GM12872 (cell line): ENCODE measurements at regions not wholly inside any gene's neighbourhood (a gene's known extent, or its start where the extent isn't known, plus 50 kb on each side); places are given as distances from the start of the nearest gene placed in this dataset.

Experiments
- TF ChIP-seq, protein P1 (sequence below): IDR thresholded peaks from 3 replicates; pipeline ENCODE4 v1.5.1; 2011; ENCODE audit warnings: low read depth, mild to moderate bottlenecking, low read length, moderate library complexity; ENCODE audit not compliant: insufficient read depth

DNA sequence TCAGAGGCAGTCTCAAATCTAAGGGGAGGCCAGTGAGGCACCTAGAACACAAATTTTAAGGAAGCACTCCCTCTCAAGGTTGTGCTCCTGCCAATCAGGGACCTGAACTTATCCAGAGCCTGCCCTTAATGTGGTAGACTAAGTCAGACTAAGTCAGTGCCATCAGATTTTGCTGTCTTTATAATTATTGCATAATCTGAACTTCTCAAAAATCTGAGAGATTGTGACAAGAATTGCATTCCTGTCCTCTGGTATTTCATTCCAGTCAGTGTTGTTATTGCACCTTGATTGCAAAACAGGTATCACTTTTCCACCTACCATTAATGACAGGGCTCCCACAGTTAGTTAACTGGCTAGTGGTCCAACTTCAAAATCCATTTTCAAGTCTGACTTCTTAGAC lies 197.1 kb upstream of the HCN1 start:
- TF ChIP-seq, protein P1, sequence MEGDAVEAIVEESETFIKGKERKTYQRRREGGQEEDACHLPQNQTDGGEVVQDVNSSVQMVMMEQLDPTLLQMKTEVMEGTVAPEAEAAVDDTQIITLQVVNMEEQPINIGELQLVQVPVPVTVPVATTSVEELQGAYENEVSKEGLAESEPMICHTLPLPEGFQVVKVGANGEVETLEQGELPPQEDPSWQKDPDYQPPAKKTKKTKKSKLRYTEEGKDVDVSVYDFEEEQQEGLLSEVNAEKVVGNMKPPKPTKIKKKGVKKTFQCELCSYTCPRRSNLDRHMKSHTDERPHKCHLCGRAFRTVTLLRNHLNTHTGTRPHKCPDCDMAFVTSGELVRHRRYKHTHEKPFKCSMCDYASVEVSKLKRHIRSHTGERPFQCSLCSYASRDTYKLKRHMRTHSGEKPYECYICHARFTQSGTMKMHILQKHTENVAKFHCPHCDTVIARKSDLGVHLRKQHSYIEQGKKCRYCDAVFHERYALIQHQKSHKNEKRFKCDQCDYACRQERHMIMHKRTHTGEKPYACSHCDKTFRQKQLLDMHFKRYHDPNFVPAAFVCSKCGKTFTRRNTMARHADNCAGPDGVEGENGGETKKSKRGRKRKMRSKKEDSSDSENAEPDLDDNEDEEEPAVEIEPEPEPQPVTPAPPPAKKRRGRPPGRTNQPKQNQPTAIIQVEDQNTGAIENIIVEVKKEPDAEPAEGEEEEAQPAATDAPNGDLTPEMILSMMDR: no peak

DNA sequence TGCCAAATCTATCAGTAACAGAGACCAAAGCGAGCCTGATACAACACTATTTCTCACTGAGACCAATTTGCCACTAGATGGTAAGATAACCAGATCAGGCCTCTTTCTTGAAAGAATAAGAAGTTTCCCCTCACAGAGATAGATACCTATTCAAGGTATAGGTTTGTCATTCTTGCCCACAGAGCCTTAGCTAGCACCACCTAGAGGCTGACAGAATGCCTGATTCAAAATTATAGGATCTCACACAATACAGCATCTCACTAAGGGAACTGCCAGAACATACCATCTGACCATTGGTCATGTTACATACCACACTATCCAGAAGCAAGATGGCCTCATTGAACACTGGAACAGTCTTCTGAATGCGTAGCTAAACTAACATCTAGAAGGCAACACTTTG lies 166.6 kb upstream of the HCN1 start:
- TF ChIP-seq, protein P1: 0 out of 3 replicates have a peak, but pooled peaks have one; percentile 8

DNA sequence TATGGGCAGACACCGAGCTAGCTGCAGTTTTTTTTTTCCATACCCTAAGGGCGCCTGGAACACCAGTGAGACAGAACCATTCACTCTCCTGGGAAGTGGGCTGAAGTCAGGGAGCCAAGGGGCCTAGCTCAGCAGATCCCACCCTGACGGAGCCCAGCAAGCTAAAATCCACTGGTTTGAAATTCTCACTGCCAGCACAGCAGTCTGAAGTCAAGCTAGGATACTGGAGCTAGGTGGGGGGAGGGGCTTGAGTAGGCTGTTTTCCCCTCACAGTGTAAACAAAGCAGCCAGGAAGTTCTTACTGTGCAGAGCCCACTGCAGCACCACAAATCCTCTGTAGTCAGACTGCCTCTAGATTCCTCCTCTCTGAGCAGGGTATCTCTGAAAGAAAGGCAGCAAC lies 151.7 kb upstream of the HCN1 start:
- TF ChIP-seq, protein P1: no peak

DNA sequence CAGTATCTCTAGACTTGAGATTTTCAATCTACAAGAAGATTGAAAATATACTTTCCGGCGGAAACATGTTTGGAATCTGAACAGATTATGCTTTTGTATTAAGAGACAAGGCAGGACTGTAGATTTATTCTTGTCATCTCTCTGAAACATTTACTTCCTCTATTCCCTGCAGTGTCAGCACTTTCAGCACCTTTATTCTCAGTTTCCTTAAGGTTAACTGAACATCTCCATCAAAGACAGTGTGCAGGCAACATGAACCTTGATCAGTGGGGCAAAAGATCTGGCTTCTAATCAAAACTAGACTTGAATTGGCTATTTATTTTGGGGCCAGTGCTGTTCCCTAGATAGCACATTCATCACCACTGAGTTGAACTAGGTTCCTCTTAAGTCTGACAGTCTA lies 129.9 kb upstream of the HCN1 start:
- TF ChIP-seq, protein P1: no peak

DNA sequence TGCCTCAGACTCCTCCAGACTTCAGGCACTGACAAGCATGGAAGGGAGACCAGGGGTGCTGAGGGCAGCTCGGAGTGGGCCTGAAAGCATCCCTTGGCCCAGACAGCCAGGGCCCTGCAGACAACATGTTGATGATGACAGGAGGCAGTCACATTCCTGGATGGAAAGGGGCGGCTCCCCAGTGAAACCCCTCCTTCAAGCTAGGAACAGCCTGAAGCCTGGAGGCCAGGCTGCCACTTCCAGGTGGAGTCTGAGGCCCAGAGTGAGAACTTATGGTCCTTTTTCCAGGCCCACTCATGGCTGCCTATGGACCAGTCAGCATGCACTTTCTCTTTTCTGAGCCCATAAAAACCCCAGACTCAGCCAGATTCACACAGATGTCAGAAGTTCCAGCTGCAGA lies 104.2 kb upstream of the HCN1 start:
- TF ChIP-seq, protein P1: no peak

DNA sequence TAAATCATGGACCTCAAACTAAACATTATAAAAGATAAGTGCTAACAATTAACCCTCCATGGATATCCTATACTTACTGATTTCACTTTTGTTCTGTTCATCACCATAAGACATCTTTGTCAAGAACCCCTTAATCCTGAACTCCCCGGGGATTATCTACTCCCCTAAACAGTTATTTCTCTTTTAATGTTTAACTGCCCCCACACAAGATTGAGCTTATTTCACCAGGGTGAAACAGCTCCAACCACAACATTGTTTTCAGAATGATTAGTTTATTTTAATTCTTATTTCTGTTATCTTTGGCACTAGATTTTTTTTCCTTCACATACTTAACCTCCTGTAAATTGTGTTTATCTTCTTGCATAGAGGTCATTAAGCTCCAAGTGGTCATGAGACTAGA lies 103.2 kb upstream of the HCN1 start:
- TF ChIP-seq, protein P1: no peak

DNA sequence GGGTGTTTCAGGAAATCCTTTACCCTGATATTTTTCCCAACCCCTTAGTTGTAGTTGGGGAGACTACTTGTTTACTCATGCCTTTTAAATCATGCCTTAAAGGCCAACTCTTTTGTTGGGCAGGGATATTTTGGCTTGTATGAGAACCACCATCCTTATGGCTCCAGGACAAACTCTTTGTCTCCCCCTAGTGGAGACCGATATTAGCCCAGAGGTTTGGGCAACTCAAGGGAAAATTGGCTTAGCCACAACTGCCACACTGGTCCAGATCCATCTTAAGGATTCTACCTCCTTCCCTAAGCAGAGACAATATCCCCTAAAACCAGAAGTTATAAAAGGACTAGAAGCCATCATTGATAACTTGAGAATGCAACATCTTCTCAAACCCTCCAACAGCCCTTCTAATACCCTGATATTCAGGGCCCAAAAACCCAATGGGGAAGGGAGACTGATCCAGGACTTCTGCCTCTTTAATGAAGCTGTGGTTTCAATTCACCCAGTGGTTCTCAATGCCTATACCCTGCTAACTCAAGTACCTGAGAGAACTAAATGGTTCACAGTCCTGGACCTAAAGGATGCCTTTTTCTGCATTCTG lies 100.9 kb upstream of the HCN1 start:
- TF ChIP-seq, protein P1: peak; percentile 62
